Stimulated activated CD8-positive, alpha-beta memory T cell treated with anti-CD3 and anti-CD28 coated beads, Interleukin-15, amount 100 ng/mL, for 24 hours (primary cell): ENCODE measurements at regions not wholly inside any gene's neighbourhood (a gene's known extent, or its start where the extent isn't known, plus 50 kb on each side); places are given as distances from the start of the nearest gene placed in this dataset.
"Not testable (repeated sequence)": the region's sequence is repeated elsewhere in the genome, so short reads cannot be mapped to it uniquely, and the experiment has no call there.

Experiments used
- DNase-seq: peaks from one replicate; pipeline ENCODE4 v3.0.0-alpha.2; 2020; ENCODE audit warnings: low read depth

DNA sequence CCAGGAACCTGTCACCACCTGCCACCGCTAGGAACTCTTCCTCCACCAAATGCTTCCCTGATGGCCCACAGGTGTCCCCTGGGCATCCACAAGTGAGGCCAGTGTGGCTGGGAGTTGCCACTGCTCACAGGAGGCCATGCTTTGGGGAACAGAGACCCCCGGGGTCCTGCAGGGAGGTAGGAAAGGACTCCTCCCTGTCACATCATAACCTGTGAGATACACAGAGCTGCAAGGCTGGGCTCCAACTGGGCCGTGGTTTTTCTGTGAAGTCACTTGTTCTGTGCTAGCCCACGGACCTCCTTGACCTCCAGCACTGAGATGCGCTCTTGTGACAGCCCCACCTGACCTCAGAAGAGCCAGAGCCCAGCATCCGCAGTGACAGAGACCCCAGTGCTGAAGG is 311.2 kb downstream of the C16orf95 start:
- no peak for DNase-seq

DNA sequence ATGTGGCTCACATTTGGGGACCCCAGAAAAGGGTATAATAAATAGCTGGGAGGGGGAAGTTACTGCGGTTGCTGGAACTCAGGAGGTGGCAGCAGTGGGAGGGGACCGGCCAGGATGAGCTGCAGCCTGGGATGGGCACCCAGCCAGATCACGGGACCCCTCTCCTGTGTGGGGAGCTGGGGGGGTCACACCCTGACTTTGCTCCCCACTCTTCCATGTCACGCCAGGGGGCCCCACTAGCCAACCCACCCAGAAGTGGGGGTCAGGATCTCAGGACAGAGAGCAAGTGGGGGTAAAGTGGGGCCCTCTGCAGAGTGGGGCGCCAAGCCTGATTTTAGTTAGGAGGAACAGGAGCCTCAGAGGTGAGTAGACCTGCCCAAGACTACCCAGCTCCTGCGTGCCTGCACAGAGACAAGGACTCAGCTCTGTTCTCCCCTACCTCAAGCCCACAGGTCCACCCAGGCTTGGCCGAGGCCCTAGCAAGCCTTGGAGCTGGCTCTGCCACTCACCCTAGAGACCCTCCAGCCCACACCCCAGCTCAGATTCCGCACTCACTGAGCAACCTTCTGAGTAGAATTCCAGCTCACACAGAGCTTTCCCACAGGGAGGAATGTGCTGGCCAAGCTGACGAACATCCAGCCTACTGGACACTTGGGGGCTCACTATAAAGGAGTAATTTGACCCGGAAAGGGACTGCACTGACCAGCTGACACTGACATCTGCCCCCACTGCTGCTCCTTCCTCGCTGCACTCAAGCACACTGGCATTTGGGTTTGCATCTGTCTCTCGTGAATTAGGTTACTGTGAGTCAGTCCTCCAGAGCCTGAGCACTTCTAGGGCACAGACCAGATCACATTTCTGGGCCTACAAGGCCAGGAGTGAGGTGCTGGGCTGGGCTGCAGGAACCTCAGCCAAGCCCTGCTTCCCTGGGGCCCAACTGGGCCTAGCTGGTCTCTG is 310.1 kb downstream of the C16orf95 start:
- no peak for DNase-seq

DNA sequence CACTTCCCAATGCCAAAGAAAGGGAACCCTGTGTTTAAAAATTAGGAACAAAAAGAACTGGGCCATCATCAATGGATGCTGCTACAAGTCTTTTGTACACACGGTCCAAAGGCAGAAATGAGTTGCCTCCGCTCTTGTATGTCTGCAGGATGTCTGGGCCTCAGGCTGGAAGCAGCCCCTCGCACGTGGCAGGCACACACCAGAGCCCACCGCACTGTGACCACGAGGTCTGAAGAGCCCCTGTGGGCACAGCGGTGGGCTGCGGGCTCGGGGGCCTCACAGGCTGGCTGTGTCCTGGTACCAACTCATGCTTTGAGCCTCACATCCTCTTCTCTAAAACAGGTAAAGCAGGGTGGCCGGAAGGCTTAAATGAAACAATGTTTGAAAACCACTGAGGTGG is 309.3 kb downstream of the C16orf95 start:
- no peak for DNase-seq

DNA sequence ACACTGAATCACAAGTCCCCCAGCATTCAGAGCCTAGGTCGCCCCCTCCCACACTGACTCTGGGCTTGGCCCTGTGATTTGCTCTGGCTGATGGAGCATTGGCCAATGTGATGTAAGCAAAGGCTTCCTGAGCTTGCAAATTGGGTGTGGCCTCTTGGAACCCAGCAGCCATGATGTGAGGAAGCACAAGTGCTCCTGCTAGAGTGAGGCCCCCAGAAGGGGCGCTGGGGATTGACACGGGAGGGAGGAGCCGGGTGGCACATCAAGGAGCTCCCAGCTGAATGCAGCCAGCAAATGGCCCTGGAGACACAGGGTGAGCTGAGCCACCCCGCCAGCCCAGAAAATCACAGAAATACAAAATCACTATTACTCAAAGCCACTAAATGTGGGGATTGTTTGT is 308.5 kb downstream of the C16orf95 start:
- no peak for DNase-seq

DNA sequence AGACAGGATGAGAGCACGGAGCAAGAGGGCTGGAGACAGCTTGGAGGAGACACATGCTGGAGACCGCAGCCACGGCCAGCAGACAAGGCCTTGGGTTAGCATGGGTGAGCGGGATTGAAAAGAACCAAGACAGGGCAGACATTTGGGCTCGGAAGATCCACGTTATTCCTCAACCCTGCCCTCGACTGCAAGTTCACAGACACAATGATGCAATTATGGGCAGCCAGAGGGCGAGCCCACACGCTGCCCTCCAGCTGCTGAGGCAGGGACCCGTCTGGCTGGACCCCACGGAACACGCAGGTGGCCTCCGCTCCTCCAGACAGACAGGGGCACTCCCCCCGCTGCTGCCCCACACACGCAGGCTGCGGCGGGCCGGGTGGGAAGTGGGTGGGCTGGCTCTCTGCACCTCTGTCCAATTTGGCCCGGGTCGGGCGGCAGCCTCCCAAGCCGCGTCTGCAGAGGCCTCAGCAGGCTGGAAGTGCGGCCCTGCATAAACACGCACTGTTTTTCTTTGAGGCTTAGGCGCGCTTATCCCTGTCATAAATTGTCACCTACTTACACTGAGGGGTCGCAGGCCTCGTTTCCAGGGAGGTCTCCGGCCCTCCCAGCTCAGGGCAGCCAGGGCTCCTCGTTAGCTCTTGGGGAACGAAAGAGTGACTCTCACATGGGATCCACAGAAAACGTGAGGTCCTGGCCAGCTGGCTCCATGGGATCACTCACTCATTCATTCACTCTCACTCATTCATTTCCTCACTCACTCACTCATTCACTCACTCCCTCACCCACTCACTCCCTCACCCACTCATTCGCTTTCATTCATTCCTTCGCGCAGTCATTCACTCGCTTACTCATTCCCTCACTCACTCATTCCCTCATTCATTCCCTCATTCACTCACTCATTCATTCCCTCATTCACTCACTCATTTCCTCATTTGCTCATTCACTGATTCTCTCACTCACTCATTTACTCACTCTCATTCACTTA is 303.9 kb downstream of the C16orf95 start:
- DNase-seq = no peak

DNA sequence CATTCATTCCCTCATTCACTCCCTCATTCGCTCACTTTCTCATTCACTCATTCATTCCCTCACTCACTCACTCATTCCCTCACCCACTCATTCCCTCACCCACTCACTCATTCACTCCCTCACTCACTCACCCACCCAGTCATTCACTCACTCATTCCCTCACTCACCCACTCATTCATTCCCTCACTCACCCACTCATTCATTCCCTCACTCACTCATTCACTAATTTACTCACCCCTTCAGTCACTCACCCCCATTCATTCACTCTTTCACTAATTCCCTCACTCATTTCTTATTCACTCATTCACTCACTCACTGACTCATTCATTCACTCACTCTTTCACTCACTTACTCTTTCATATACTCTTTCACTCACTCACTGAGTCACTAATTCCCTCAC is 303.1 kb downstream of the C16orf95 start:
- no peak for DNase-seq

DNA sequence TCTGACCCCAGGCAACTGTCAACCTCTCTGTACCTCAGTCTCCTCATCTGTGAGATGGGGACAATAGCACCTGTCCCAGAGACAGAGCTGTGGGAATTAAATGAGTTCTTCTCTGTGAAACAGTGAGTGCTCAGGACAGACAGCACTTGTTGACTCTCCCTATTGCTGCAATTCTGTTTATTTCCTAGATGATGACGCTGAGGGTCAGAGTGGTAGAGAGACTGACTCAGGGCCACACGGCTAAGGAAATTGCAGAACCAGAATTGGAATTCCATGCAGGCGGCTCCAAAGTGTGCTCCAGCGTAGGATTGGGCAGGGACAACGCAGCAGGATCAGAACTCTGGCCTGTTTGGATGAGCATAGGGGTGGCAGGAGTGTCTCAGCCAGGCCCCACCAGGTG is 302.2 kb downstream of the C16orf95 start:
- no peak for DNase-seq

DNA sequence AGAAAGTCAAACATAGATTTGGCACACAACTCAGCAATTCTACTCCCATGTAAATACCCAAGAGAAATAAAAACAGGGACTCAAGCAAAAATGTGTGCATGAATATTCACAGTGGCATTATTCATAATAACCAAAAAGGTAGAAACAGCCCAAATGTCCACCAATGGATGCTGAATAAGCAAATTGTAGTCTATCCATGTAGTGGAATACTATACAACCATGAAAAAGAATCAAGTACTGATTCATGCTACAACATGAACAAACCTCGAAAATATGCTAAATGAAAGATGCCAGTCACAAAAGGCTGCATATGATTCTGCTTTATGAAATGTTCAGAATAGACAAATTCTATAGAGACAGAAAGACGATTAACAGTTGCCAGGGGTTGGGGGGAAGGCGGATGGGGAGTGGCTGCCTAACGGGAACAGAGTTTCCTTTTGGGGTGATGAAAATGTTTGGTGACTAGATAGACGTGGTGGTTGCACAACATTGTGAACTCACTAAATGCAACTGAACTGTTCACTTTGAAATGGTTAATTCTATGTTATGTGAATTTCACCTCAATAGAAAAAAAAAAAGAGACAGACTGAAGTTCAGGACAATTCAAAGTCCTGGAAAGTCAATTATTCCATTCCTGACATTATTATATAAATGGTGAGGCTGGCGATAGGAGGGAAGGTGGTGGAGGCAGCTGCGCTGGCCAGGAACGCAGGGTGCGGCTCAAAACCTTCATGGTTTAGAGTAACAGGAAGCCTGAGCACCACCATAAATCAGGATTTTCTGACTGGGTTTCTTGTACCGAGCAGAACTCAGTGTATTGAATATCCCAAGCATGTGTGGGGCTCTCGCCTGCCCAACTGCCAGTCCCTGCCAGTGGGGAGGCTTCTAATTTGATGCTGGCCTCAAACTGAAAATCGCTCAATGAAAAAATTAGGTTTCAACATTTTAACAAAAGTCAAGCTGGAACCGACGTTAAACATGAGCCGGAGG is 300.9 kb downstream of the C16orf95 start:
- DNase-seq = no peak

DNA sequence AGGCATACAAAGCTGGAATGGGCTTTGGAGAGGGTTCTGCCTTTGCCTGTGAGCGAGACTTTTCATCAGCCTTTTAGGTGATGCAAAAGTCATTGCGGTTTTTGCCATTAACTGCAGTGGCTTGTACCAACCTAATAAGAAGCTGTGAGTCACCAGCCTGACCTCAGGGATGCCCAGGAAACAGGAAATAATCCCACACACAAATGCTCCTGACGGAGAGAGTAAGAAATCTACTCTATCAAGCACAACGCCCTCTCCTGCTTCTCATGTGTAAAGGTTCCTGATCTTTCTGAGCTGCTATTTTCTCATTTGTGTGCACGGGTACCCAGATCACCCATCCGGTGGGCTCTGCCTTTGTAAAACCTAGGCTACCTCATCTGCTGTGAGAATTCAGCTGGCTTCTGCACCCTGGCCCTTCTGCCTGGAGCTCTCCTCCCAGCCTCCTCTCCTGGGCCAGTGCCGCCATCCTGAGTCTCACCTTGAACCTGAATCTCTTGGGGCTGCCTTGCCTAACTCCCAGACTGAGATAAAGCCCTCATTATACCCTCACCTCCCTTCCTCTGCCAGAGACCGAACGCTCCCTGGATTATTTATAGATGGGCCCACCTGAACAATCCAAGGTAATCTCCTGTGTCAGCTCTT is 299.7 kb downstream of the C16orf95 start:
- no peak for DNase-seq

DNA sequence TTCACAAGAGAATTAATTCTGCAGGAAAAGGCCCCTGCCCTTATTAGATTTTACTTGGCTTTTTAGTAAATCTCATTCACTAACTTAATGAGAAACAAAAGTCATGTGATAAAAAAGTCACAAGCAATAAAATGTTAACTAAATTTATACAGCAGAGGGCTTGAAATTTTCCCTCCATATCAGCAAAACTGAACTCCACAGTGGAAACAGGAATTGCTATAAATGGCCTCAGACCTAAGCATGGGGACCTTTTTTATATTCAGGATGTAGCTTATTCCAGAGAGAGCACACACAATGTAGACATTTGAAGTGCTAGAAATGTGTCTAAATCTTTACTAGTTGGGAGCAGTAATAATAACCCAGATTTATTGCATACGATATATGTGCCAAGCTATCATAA is 291.5 kb downstream of the C16orf95 start:
- DNase-seq = no peak

DNA sequence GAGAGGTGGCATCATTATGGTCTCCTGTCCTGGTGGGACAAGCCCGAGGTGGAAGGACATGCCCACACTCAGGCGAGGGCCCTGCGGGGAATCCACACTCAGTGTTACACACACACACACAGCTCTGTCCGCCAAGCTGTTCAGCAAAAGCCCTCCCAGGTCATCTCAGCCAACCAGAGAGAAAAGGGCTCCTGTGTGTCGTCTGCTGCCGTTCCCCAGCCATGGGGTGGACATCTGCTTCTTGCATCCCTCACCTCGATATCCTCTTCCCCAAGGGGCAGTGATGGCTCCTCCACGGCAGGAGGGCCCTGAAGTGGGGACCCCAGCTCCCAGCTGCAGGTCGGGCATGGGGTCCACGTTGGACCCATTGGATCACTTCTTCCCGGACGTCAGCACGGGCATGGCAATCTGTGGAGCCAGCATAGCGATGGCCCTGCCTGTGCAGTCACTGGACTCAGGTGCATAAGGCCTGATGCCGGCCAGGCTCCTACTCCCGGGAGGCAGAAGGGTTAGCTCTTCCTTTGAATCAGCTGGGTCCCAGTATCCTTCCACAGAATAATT is 290.1 kb downstream of the C16orf95 start:
- DNase-seq = no peak

DNA sequence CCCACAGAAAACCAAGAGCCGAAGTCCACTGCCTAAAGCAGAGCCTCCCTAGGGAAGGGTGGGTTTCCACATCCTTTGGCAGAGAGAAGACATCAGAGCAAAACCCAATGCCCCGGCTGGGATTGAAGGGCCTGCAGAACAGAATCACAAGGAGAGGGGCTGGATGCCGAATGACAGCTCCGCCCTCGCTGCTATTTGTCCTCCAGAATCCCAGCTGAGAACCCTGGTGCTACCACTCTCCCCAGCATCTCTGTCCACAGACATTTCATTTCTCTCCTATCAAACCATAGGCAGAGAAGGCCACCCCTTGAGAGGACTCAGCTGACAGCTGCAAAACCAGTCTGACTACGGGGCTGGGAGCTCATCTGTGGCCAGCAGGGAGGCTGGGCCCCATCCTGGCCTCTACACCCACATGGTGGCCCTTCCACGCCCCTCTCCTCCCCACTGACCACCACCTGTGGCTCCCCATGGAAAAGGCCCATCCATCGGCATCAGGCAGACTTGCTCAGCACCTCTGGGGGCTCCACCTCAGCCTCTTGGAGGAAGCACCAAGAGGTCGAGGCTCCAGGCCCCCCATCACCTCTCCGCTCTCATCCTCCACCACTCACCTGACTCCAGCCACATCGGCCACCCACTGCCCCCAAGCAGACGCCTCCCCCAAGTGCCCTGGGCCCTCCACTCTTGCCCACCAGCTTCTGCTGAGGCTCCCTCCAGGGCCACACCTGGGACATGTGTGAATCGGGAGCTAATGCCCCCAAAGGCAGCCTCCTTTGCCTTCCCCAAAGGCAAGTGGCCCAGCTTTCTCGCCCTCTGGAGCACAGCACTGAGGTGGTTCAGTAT is 288.5 kb downstream of the C16orf95 start:
- no peak for DNase-seq

DNA sequence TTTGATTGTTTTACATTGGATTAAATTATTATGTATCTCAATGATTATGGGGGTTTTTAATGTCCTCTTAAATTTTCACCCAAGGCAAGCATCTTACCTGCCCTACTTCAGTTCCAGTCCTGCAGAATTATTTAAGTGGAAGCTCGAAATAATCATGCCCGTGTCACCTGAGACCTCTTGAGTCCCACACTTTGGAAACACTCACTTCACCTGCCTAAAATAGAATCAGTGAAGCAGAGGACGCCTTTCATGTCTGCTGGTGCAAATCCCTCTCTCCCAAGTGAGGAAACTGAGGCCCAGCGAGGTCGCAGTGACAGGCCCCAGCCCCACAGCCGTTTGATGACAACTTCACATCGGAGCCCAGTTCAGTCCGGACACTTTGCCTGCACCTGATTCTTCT is 284.6 kb downstream of the C16orf95 start:
- DNase-seq = no peak

DNA sequence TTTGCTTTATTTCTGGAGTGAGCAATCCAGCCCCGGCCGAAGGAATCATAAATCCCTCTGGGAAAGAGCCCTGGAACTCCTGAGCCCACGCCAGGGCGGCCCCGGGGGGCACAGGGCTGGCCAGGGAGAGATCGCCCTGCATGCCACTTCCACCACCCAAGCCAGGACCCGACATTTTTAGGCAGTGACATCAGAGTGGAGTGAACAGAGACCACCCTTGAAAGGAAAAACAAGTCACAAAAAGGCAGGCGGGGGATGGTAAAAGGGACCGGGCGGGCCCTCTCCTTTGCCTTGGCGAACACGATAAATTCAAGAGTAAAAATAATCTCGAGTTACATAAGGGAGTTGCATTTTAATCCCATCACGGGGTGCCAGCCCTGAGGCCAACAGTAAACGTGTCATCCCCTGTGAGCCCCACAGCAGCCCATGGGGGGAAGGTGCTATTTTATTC is 284.1 kb downstream of the C16orf95 start:
- DNase-seq = no peak

DNA sequence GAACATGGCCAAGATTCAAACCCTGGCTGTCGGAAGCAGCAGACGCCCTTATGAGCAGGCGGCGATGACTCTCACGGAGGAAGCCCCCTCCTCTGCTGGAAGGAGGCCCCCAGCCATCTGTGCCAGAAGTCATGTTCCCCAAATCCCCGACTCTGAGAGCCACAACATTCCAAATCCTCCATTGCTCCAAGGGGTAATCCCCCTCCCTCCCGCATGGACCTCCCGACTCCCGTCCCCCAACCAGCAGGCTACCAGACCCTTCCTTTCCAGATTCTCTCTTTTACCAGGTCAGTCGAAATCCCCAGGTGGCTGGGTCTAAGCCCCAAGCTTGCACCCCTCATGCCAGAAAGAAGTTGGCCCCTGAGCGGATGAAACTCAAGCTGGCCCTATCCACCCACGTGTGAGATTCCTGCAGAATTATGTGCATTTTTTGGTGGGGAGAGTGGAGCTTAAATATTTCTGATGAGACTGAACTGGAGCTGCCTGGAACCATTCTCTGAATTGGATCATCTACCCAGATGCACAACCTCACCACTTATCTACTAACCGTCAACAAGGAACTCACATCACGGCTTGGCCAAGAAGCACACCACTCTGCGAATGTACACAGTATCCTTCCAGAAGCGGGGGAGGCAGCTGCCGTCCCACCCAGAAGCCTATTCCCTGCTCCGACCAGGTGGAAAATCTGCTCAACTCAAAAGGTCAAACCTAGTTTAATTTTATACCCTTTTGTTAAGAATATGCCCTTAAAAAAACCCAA is 283.5 kb downstream of the C16orf95 start:
- no peak for DNase-seq

DNA sequence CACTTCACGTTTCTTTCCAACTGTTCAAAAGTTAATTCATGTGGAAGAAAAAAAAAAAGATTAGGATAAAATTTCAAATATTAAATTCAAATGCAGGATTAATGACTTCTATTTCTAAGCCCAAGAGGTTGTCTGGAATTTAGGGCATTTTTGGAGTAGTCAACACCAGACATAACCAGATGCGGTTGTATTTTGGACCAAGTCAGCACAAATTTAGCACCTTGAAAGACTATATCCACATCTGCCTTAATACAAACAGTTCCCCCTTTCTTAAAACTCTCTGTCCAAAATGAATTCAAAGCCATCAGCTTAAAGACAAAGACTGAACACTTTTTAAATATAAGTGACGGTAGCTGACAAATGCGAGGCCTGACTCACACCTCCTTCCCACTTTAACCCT is 282.9 kb downstream of the C16orf95 start:
- DNase-seq = no peak

DNA sequence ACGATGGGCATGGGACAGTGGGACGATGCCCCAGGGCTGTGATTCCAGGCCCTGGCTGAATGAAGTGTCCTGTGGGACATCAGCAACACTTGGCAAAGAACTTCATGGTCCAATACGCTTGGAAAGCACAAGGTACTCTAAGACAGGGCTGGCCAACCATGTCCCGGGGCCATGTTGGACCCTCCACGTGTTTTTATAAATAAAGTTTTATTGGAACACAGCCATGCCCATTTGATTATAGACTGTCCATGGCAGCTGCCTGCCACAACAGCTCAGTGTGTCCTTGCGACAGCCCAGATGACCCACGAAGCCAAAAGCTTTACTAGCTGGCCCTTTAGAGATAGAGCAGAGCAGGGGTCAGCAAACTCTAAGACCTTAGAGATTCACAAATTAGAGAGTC is 282.1 kb downstream of the C16orf95 start:
- DNase-seq = no peak

DNA sequence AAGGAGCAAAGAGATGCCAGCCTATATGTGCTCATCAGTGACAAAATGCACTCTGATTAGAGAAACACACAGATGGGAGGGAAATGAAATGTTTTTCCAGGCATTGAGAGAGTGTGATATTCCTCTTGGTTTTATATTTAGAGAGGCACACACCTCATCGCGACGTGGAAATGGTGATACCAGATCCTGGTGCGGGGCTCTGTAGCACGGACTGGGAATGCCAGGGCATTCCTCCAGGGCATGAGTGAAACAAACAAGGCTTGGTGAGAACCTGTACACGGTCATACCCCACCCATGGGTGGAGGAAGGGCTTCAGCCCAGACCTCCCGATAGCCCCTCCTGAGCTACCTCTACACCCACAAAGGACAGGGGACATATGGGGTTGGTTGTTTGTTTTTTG is 280.2 kb downstream of the C16orf95 start:
- DNase-seq = no peak

DNA sequence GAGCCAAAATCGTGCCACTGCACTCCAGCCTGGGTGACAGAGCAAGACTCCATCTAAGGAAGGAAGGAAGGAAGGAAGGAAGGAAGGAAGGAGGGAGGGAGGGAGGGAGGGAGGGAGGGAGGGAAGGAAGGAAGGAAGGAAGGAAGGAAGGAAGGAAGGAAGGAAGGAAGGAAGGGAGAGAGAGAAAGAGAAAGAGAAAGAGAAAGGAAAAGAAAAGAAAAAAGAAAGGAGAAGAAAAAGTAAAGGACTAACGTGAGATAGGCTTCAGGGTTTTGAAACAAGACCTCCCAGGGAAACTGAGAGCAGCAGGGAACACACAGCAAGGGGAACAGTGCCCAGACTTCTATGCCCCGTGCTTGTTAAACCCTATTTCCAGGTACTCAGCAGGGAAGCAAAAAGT is 278.7 kb downstream of the C16orf95 start:
- DNase-seq = not testable (repeated sequence)
